ENCODE measurements at regions not wholly inside any gene's neighbourhood (a gene's known extent, or its start where the extent isn't known, plus 50 kb on each side); places are given as distances from the start of the nearest gene placed in this dataset.

DNA sequence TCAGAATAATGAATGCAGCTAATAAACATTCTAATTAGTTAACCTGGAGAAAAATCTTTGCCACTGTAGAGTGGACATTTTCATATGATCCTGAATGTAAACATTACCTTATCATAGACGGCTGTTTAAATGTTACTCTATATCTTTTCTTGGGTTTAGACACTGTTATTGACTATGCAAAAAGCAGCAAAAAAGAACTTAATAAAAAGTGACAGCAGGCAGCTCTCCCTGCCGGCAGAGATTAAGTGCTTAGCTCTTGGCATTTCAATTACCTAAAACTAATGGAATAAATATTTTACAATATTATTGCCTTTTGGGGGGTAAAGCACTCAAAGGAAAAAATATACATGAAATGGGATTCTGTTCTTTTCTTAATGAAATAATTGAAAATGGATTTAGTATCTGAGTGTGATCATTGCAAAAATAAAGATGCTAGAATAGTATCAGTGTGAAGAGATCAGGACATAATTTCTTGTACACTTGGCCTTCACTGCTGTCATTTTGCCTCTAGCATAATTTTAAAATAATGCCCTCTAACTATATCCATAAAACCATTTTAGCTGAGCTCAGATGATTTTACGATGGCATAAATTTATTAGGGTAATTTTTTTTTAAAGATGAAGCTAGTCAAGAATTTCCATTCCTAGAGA, 203.4 kb upstream of the DPP10 start:
- no peak for DNase-seq (ENCODE audit: low spot score in 2 of 2)
- H3K4me1 Mint-ChIP-seq, result no peaks in the 10 kb centered on the region

DNA sequence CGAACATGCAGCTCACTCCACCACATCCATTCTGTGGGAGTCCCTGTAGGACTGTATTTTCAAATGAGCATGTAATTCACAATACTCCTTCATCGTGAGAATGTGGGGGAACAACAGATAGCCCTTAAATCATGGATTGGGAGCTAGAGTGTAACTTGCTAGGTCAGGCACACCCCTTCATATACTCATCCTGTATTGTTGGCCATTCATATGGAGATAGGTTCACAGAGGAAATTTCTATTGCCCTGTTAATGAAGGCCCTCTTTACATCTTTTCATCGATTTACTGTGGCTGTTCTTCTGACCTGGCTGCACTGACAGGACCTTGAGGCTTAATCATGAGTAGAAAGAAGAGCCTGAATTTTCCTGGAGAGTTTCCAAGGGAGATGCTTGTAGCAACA, 193.8 kb upstream of the DPP10 start:
- no peaks in the 10 kb centered on the region for H3K27me3 Mint-ChIP-seq
- no peak overlapping the region for H3K27ac Mint-ChIP-seq (ENCODE audit: low read depth)
- no peaks in the 10 kb centered on the region for H3K4me1 Mint-ChIP-seq
- H3K9me3 Mint-ChIP-seq, result no peaks in the 10 kb centered on the region
- H3K4me3 Mint-ChIP-seq, result no peak overlapping the region
- DNase-seq (ENCODE audit: low spot score in 2 of 2), result no peak
- no peaks in the 10 kb centered on the region for H3K36me3 Mint-ChIP-seq (ENCODE audit: insufficient read depth)
- no peak for ATAC-seq (replicated peaks; ENCODE audit: extremely low read depth, poor library complexity, severe bottlenecking)

More for the DNA sequence above, 203.4 kb upstream of the DPP10 start:
- Mint-ChIP-seq H3K27ac (ENCODE audit: low read depth) (no peak overlapping the region), H3K4me3 (no peak overlapping the region), H3K36me3 (ENCODE audit: insufficient read depth) (no peaks in the 10 kb centered on the region), H3K27me3 (peaks cover 35% of the 10 kb centered on the region), H3K9me3 (no peaks in the 10 kb centered on the region)
- no peak for ATAC-seq (replicated peaks; ENCODE audit: extremely low read depth, poor library complexity, severe bottlenecking)

DNA sequence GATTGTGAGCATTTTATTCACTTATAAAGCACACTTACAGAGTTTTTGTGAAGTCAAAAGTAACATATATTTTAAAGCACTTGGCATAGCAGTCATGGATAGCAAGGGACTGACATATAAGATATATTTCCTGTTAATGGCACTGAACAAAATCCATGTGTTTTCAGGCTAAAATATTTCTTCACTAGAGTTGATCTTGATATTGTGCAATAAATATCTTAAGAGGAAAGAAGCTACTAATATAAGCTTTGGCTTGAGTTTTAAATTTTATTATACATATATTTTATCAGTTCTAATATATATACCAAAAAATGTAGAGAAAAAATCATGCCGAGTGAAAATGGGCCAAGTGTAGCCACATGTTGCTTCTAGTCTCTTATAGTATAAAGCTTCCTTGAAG, 189.7 kb upstream of the DPP10 start:
- Mint-ChIP-seq H3K4me3 (no peak overlapping the region), H3K27me3 (peaks cover 10% of the 10 kb centered on the region), H3K36me3 (ENCODE audit: insufficient read depth) (no peaks in the 10 kb centered on the region), H3K9me3 (no peaks in the 10 kb centered on the region), H3K27ac (ENCODE audit: low read depth) (no peak overlapping the region), H3K4me1 (no peaks in the 10 kb centered on the region)
- DNase-seq (ENCODE audit: low spot score in 2 of 2), result no peak
- ATAC-seq (replicated peaks; ENCODE audit: extremely low read depth, poor library complexity, severe bottlenecking), result no peak

DNA sequence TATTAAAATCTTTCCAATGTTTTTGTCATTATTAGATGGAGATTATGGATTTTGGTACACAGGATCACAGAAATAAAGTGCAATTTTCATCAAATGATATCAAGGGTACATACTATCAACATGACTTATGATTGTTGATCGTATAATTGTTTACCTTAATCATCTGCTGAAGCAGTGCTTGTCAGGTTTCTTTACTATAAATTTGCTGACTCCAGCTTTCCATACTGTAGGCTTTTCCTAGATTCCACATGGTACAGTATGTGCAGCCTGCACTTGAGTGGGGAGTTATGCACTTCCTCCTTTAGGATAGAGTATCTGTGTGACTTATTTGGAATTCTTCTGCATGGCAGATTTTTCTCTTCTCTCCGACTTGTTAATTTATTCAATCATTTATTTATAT, 187.6 kb upstream of the DPP10 start:
- no peaks in the 10 kb centered on the region for H3K9me3 Mint-ChIP-seq
- H3K27me3 Mint-ChIP-seq, result peaks cover 10% of the 10 kb centered on the region
- H3K36me3 Mint-ChIP-seq (ENCODE audit: insufficient read depth), result no peaks in the 10 kb centered on the region
- DNase-seq (ENCODE audit: low spot score in 2 of 2), result no peak
- ATAC-seq (replicated peaks; ENCODE audit: extremely low read depth, poor library complexity, severe bottlenecking), result no peak
- H3K27ac Mint-ChIP-seq (ENCODE audit: low read depth), result no peak overlapping the region
- H3K4me1 Mint-ChIP-seq, result no peaks in the 10 kb centered on the region
- H3K4me3 Mint-ChIP-seq, result no peak overlapping the region

DNA sequence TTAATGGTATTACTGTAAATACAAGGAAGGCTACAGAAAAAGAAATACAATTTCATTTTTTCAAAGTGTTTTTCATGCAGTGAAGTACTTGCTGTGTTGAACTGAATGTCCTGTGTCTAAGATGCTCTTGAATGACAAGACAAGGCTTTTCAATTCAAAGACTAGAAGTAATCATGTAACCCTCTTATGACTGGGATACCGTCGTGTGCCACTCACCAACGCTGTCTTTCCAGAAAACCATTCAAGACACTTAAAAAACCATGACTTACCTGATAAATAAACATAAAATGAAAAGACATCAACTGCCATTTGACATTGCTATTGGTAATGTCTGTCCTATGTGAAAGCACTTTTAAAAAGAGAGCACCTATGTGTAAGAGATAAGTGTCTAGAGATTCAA, 183.1 kb upstream of the DPP10 start:
- Mint-ChIP-seq H3K4me1 (no peaks in the 10 kb centered on the region), H3K4me3 (no peak overlapping the region), H3K9me3 (no peaks in the 10 kb centered on the region)

DNA sequence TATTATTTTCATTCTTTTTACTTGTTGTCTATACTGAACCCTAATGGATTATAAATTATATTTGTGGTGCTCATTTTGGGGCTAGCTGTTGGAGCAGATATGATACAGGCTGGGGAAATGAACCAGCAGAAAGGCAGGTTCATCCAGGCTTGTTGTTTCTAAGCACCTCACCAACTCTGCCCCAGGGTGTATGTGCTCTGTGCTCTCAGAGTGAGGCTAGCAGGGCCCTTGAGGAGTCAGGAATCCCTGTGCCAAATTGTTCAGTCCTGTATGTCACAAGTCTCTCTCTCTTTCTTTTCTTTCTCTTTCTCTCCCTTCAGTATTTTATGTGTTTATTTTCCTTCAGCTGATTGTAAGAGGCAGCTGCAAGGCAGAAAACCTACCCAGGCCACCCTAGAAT, 181.1 kb upstream of the DPP10 start:
- no peak overlapping the region for H3K4me3 Mint-ChIP-seq
- no peaks in the 10 kb centered on the region for H3K4me1 Mint-ChIP-seq

More for the DNA sequence above, 183.1 kb upstream of the DPP10 start:
- H3K27ac Mint-ChIP-seq (ENCODE audit: low read depth), result no peak overlapping the region
- H3K27me3 Mint-ChIP-seq, result peaks cover 35% of the 10 kb centered on the region
- no peaks in the 10 kb centered on the region for H3K36me3 Mint-ChIP-seq (ENCODE audit: insufficient read depth)
- DNase-seq (ENCODE audit: low spot score in 2 of 2), result no peak
- ATAC-seq (replicated peaks; ENCODE audit: extremely low read depth, poor library complexity, severe bottlenecking), result no peak

DNA sequence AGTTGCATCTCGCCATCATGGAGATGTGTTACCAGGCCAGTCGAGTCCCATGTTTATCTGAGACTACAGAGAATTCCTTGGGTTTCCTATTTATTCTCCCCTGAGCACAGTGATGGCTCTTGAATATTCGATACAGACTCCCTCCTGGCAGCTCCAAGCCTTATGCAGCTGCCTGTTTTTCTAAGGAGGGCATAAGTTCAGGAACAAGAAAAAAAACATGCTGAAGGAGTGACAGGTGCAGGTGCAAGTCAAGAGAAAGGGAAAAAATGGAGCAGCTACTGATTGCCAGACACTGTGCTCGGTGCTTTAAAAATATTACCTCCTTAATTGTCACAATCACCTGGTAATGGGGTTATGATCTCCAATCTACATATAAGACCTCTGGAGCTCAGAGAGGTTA, 177.2 kb upstream of the DPP10 start:
- no peak overlapping the region for H3K4me3 Mint-ChIP-seq
- H3K27me3 Mint-ChIP-seq, result peaks cover 36% of the 10 kb centered on the region
- DNase-seq (ENCODE audit: low spot score in 2 of 2) (no peak), ATAC-seq (replicated peaks; ENCODE audit: extremely low read depth, poor library complexity, severe bottlenecking) (no peak)
- no peaks in the 10 kb centered on the region for H3K4me1 Mint-ChIP-seq
- H3K27ac Mint-ChIP-seq (ENCODE audit: low read depth), result no peak overlapping the region
- no peaks in the 10 kb centered on the region for H3K36me3 Mint-ChIP-seq (ENCODE audit: insufficient read depth)
- H3K9me3 Mint-ChIP-seq, result no peaks in the 10 kb centered on the region

More for the DNA sequence above, 181.1 kb upstream of the DPP10 start:
- DNase-seq (ENCODE audit: low spot score in 2 of 2) (no peak), ATAC-seq (replicated peaks; ENCODE audit: extremely low read depth, poor library complexity, severe bottlenecking) (no peak)
- Mint-ChIP-seq H3K27me3 (peaks cover 37% of the 10 kb centered on the region), H3K27ac (ENCODE audit: low read depth) (no peak overlapping the region), H3K9me3 (no peaks in the 10 kb centered on the region), H3K36me3 (ENCODE audit: insufficient read depth) (no peaks in the 10 kb centered on the region)

DNA sequence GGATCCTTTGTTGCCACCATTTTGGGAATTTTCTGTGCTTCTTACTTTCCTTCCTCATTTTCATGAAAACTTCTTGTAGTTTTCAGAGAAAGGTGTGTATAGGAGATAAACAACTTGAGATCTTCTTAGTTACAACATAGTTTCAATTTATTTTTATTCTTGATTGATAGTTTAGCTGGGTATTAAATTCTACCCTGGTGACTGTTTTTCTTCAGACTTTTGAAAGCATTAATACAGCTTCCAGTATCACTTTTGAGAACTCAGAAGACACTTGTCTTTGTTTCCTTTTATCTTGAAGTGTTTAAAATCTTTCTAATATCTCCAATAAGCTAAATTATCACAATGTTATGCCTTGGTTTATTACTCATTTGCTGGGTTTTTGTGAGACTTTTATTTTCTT, 167.5 kb upstream of the DPP10 start:
- no peak overlapping the region for H3K27ac Mint-ChIP-seq (ENCODE audit: low read depth)
- ATAC-seq (replicated peaks; ENCODE audit: extremely low read depth, poor library complexity, severe bottlenecking), result no peak
- DNase-seq (ENCODE audit: low spot score in 2 of 2), result no peak
- no peaks in the 10 kb centered on the region for H3K36me3 Mint-ChIP-seq (ENCODE audit: insufficient read depth)
- H3K9me3 Mint-ChIP-seq, result no peaks in the 10 kb centered on the region
- H3K27me3 Mint-ChIP-seq, result no peaks in the 10 kb centered on the region
- no peaks in the 10 kb centered on the region for H3K4me1 Mint-ChIP-seq
- H3K4me3 Mint-ChIP-seq, result no peak overlapping the region

DNA sequence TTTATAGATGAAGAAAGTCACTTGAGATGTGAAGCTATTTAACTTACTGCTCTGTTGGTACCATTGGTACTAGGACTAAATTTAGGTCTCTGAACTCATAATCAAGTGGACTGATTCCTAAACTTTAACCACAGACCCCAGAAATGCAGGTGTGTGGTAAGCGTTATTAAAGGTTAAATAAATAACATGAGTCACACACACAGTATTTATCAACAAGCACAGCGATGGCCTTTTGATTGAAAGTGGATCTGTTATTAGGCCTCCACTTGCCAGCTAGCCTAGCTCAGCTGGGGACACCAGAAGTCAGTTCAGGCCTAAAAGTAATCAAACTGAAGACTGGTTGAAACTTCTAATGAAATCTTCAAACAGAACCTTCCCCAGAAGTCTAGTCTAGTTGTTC, 161.3 kb upstream of the DPP10 start:
- peaks cover 2% of the 10 kb centered on the region for H3K9me3 Mint-ChIP-seq
- DNase-seq (ENCODE audit: low spot score in 2 of 2), result no peak
- ATAC-seq (replicated peaks; ENCODE audit: extremely low read depth, poor library complexity, severe bottlenecking), result no peak
- no peaks in the 10 kb centered on the region for H3K36me3 Mint-ChIP-seq (ENCODE audit: insufficient read depth)
- no peaks in the 10 kb centered on the region for H3K4me1 Mint-ChIP-seq
- H3K27ac Mint-ChIP-seq (ENCODE audit: low read depth), result no peak overlapping the region
- H3K27me3 Mint-ChIP-seq, result peaks cover 17% of the 10 kb centered on the region
- H3K4me3 Mint-ChIP-seq, result no peak overlapping the region

DNA sequence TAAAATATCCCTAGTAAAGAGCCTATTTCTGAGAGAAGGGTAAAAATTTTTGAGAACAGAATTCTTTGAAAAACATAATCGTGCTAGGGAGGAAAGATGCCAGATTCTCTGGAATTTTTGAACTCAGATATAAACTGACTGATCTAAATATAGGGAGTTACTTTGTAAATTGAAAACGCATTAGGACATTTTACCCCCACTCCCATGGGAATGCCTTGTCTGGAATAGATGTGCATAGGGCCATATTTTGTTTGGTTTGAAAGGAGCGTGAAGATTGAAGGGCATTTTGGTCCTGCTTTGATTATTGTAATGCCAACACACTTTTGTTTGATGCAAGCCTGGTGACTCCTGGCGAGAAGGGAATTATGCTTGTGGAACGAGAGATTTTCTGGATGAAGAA, 158.7 kb upstream of the DPP10 start:
- Mint-ChIP-seq H3K36me3 (ENCODE audit: insufficient read depth) (no peaks in the 10 kb centered on the region), H3K4me1 (no peaks in the 10 kb centered on the region), H3K27ac (ENCODE audit: low read depth) (no peak overlapping the region), H3K9me3 (peaks cover 6% of the 10 kb centered on the region), H3K27me3 (peaks cover 17% of the 10 kb centered on the region), H3K4me3 (no peak overlapping the region)
- DNase-seq (ENCODE audit: low spot score in 2 of 2), result no peak
- ATAC-seq (replicated peaks; ENCODE audit: extremely low read depth, poor library complexity, severe bottlenecking), result no peak

DNA sequence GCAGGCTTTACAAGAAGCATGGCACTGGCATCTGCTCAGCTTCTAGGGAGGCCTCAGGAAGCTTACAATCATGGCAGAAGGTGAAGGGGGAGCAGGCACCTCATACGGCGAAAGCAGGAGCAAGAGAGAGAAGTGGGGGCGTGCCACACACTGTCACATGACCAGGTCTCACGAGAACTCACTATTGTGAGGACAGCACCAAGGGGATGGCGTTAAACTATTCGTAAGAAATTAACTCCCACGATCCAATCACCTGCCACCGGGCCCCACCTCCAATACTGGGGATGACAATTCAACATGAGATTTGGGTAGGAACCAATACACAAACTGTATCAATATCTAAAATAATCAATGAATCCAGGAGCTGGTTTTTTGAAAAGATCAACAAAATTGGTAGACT, 156.0 kb upstream of the DPP10 start:
- H3K27ac Mint-ChIP-seq (ENCODE audit: low read depth), result no peak overlapping the region

DNA sequence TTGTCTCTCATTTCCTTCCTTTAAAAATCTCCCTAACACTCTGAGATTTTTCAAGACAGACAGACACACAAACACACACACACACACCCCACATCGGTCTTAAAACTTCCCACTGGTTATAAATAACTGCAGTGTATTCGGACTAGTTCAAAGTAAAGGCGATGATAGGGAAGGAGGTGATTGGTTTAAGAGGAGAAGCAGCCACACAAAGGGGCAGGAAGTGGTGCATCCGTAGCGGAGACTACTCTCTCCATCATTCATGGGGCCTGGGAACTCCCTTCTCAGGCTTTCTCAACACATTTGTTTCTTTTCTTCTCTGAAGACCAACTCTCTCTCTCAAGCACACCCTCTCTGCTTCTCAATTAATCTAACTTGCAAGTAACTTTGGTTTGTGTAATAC, 149.1 kb upstream of the DPP10 start:
- ATAC-seq (replicated peaks; ENCODE audit: extremely low read depth, poor library complexity, severe bottlenecking), result no peak
- no peak overlapping the region for H3K27ac Mint-ChIP-seq (ENCODE audit: low read depth)
- H3K4me3 Mint-ChIP-seq, result no peak overlapping the region
- no peak for DNase-seq (ENCODE audit: low spot score in 2 of 2)
- peaks cover 9% of the 10 kb centered on the region for H3K9me3 Mint-ChIP-seq
- no peaks in the 10 kb centered on the region for H3K36me3 Mint-ChIP-seq (ENCODE audit: insufficient read depth)
- H3K27me3 Mint-ChIP-seq, result peaks cover 46% of the 10 kb centered on the region
- H3K4me1 Mint-ChIP-seq, result no peaks in the 10 kb centered on the region

More for the DNA sequence above, 156.0 kb upstream of the DPP10 start:
- ATAC-seq (replicated peaks; ENCODE audit: extremely low read depth, poor library complexity, severe bottlenecking) (no peak), DNase-seq (ENCODE audit: low spot score in 2 of 2) (no peak)
- Mint-ChIP-seq H3K4me1 (no peaks in the 10 kb centered on the region), H3K4me3 (no peak overlapping the region), H3K36me3 (ENCODE audit: insufficient read depth) (no peaks in the 10 kb centered on the region), H3K9me3 (peaks cover 10% of the 10 kb centered on the region), H3K27me3 (peaks cover 17% of the 10 kb centered on the region)

DNA sequence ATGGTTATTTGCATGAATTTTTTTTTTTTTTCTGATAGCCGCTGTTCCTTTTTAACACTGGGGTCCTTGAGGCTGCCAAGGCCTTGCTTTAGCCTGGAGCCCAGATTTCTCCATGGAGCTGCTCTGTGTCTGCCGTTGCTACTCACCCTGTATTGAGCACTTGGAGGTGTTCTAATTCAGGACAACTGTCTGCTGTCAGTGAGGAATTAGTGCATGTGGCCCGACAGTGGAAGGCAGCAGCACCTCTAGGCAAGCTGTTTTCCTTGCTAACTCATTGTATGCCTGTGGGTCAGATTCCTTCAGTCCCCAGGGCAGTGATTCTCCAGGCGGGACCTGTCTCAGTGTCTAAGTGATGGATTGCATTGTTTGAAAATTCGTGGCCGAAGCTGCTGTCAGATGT, 147.7 kb upstream of the DPP10 start:
- Mint-ChIP-seq H3K27ac (ENCODE audit: low read depth) (no peak overlapping the region), H3K4me1 (no peaks in the 10 kb centered on the region), H3K4me3 (no peak overlapping the region), H3K36me3 (ENCODE audit: insufficient read depth) (no peaks in the 10 kb centered on the region), H3K27me3 (peaks cover 46% of the 10 kb centered on the region), H3K9me3 (peaks cover 9% of the 10 kb centered on the region)
- DNase-seq (ENCODE audit: low spot score in 2 of 2), result no peak
- no peak for ATAC-seq (replicated peaks; ENCODE audit: extremely low read depth, poor library complexity, severe bottlenecking)
